SK-N-SH treated with all-trans-retinoic acid at 6 μM for 48 hours (cell line): ENCODE measurements at regions not wholly inside any gene's neighbourhood (a gene's known extent, or its start where the extent isn't known, plus 50 kb on each side); places are given as distances from the start of the nearest gene placed in this dataset.

Source experiments
- ATAC-seq: fragments of 200-7000 bp; cut with Tn5 transposase; 3 replicates; pipeline ENCODE4 v1.9.1; 2020; ENCODE audit warnings: mild to moderate bottlenecking, moderate library complexity
- ARNTL ChIP-seq: fragments of 450-650 bp; formaldehyde crosslinking; IDR thresholded peaks from 2 replicates; pipeline ENCODE4 v1.5.0; 2020; ENCODE audit warnings: low read depth, mild to moderate bottlenecking, moderate library complexity, borderline replicate concordance
- BACH2 ChIP-seq: fragments of 250-450 bp; sonication (Bioruptor Pico); IDR thresholded peaks from 2 replicates; pipeline ENCODE4 v1.9.0; 2021; ENCODE audit warnings: mild to moderate bottlenecking, borderline replicate concordance
- CSDC2 ChIP-seq: fragments of 250-450 bp; sonication (Bioruptor Pico); IDR thresholded peaks from 2 replicates; pipeline ENCODE4 v1.5.0; 2020; ENCODE audit warnings: mild to moderate bottlenecking, moderate library complexity
- CSRNP3 ChIP-seq: fragments of 250-450 bp; sonication (Bioruptor Pico); IDR thresholded peaks from 2 replicates; pipeline ENCODE4 v1.5.1; 2021; ENCODE audit warnings: mild to moderate bottlenecking, moderate library complexity
- ESRRG ChIP-seq: fragments of 250-450 bp; sonication (Bioruptor Pico); IDR thresholded peaks from 2 replicates; pipeline ENCODE4 v1.6.1; 2021; ENCODE audit warnings: mild to moderate bottlenecking
- GLIS3 ChIP-seq: fragments of 250-450 bp; sonication (Bioruptor Pico); IDR thresholded peaks from 2 replicates; pipeline ENCODE4 v1.5.0; 2020; ENCODE audit warnings: mild to moderate bottlenecking, moderate library complexity
- ISL1 ChIP-seq: fragments of 250-450 bp; sonication (Bioruptor Pico); IDR thresholded peaks from 2 replicates; pipeline ENCODE4 v2.1.2; 2022; ENCODE audit warnings: mild to moderate bottlenecking, moderate library complexity
- OSR1 ChIP-seq: fragments of 250-450 bp; sonication (Bioruptor Pico); IDR thresholded peaks from 2 replicates; pipeline ENCODE4 v1.8.0; 2022; ENCODE audit warnings: moderate library complexity, mild to moderate bottlenecking, inconsistent platforms
- PATZ1 ChIP-seq: fragments of 250-450 bp; sonication (Bioruptor Pico); IDR thresholded peaks from 2 replicates; pipeline ENCODE4 v1.8.0; 2020; ENCODE audit warnings: mild to moderate bottlenecking, moderate library complexity, borderline replicate concordance
- PPARA ChIP-seq: fragments of 250-450 bp; sonication (Bioruptor Pico); IDR thresholded peaks from 2 replicates; pipeline ENCODE4 v1.5.0; 2020; ENCODE audit warnings: mild to moderate bottlenecking, borderline replicate concordance
- SNAI2 ChIP-seq: fragments of 250-450 bp; sonication (Bioruptor Pico); IDR thresholded peaks from 2 replicates; pipeline ENCODE4 v1.5.0; 2020; ENCODE audit warnings: mild to moderate bottlenecking, moderate library complexity
- TCF4 ChIP-seq: fragments of 250-450 bp; sonication (Bioruptor Pico); IDR thresholded peaks from 2 replicates; pipeline ENCODE4 v1.8.0; 2021; ENCODE audit warnings: mild to moderate bottlenecking, moderate library complexity, borderline replicate concordance
- ZC3H10 ChIP-seq: fragments of 250-450 bp; sonication (Bioruptor Pico); IDR thresholded peaks from 2 replicates; pipeline ENCODE4 v1.5.1; 2021; ENCODE audit warnings: mild to moderate bottlenecking, moderate library complexity
- ZFP3 ChIP-seq: fragments of 250-450 bp; sonication (Bioruptor Pico); IDR thresholded peaks from 2 replicates; pipeline ENCODE4 v1.5.0; 2020; ENCODE audit warnings: mild to moderate bottlenecking, moderate library complexity
- ZFP30 ChIP-seq: fragments of 450-650 bp; formaldehyde crosslinking; IDR thresholded peaks from 2 replicates; pipeline ENCODE4 v1.5.0; 2022; ENCODE audit warnings: mild to moderate bottlenecking, moderate library complexity
- ZNF565 ChIP-seq: fragments of 450-650 bp; formaldehyde crosslinking; conservative IDR thresholded peaks from 2 replicates; pipeline ENCODE4 v1.5.0; 2020; ENCODE audit warnings: low read depth, mild to moderate bottlenecking, moderate library complexity
- ZNF70 ChIP-seq: fragments of 450-650 bp; formaldehyde crosslinking; IDR thresholded peaks from 2 replicates; pipeline ENCODE4 v1.5.0; 2020; ENCODE audit warnings: mild to moderate bottlenecking, moderate library complexity
- ZNF8 ChIP-seq: fragments of 450-650 bp; formaldehyde crosslinking; IDR thresholded peaks from 2 replicates; pipeline ENCODE4 v1.5.0; 2020; ENCODE audit warnings: mild to moderate bottlenecking, moderate library complexity
- TF ChIP-seq, protein P1 (sequence below): fragments of 250-450 bp; sonication (Bioruptor Pico); IDR thresholded peaks from 2 replicates; pipeline ENCODE4 v1.8.0; 2021; ENCODE audit warnings: low read depth, mild to moderate bottlenecking, moderate library complexity, borderline replicate concordance
- TF ChIP-seq, protein P2 (sequence below): fragments of 250-450 bp; sonication (Bioruptor Pico); IDR thresholded peaks from 2 replicates; pipeline ENCODE4 v1.5.0; 2020; ENCODE audit warnings: mild to moderate bottlenecking, moderate library complexity
- TF ChIP-seq, protein P3 (sequence below): fragments of 250-450 bp; sonication (Bioruptor Pico); IDR thresholded peaks from 2 replicates; pipeline ENCODE4 v1.5.1; 2020; ENCODE audit warnings: low read depth, mild to moderate bottlenecking, moderate library complexity

DNA sequence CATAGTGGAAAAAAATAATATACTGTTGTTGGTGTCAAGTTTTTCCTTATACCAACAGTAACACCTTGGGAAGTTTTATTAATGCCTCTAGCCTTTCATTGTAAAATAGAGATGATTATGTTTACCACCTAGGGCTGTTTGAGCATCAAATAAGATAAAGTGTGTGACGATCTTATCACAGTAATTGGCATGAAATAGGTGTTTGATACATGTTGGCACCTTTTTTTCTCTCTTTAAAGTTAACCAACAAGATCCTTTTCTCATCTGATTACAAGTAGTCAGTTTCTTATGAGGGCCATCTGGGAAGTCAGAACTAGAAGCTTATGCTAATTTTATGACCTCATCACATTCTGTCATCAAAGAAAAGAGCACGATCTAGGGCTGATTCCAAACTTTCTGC lies 669.5 kb downstream of the CCSER2 start:
- no peak for ATAC-seq
- TF ChIP-seq PATZ1 (CRISPR knock-in tag) = no peak
- TF ChIP-seq ESRRG (CRISPR knock-in tag) = no peak
- TF ChIP-seq GLIS3 (CRISPR knock-in tag) = no peak
- TF ChIP-seq BACH2 (CRISPR knock-in tag) = no peak
- no peak for TF ChIP-seq ZNF565
- TF ChIP-seq ZC3H10 (CRISPR knock-in tag) = no peak
- TF ChIP-seq, protein P1, sequence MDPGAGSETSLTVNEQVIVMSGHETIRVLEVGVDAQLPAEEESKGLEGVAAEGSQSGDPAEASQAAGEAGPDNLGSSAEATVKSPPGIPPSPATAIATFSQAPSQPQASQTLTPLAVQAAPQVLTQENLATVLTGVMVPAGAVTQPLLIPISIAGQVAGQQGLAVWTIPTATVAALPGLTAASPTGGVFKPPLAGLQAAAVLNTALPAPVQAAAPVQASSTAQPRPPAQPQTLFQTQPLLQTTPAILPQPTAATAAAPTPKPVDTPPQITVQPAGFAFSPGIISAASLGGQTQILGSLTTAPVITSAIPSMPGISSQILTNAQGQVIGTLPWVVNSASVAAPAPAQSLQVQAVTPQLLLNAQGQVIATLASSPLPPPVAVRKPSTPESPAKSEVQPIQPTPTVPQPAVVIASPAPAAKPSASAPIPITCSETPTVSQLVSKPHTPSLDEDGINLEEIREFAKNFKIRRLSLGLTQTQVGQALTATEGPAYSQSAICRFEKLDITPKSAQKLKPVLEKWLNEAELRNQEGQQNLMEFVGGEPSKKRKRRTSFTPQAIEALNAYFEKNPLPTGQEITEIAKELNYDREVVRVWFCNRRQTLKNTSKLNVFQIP (CRISPR knock-in tag) = no peak
- TF ChIP-seq ISL1 = no peak
- no peak for TF ChIP-seq OSR1 (CRISPR knock-in tag)
- no peak for TF ChIP-seq SNAI2
- no peak for TF ChIP-seq ZFP30 (CRISPR knock-in tag)
- no peak for TF ChIP-seq ZNF70 (CRISPR knock-in tag)
- TF ChIP-seq PPARA (CRISPR knock-in tag) = no peak
- TF ChIP-seq ARNTL (CRISPR knock-in tag) = no peak
- TF ChIP-seq CSRNP3 = no peak
- no peak for TF ChIP-seq TCF4
- TF ChIP-seq ZFP3 (CRISPR knock-in tag) = no peak

- TF ChIP-seq ZNF8 (no peak), TCF4 (no peak), ZNF70 (CRISPR knock-in tag) (no peak)
- TF ChIP-seq, protein P2, sequence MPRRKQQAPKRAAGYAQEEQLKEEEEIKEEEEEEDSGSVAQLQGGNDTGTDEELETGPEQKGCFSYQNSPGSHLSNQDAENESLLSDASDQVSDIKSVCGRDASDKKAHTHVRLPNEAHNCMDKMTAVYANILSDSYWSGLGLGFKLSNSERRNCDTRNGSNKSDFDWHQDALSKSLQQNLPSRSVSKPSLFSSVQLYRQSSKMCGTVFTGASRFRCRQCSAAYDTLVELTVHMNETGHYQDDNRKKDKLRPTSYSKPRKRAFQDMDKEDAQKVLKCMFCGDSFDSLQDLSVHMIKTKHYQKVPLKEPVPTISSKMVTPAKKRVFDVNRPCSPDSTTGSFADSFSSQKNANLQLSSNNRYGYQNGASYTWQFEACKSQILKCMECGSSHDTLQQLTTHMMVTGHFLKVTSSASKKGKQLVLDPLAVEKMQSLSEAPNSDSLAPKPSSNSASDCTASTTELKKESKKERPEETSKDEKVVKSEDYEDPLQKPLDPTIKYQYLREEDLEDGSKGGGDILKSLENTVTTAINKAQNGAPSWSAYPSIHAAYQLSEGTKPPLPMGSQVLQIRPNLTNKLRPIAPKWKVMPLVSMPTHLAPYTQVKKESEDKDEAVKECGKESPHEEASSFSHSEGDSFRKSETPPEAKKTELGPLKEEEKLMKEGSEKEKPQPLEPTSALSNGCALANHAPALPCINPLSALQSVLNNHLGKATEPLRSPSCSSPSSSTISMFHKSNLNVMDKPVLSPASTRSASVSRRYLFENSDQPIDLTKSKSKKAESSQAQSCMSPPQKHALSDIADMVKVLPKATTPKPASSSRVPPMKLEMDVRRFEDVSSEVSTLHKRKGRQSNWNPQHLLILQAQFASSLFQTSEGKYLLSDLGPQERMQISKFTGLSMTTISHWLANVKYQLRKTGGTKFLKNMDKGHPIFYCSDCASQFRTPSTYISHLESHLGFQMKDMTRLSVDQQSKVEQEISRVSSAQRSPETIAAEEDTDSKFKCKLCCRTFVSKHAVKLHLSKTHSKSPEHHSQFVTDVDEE (CRISPR knock-in tag) = no peak
- TF ChIP-seq, protein P3, sequence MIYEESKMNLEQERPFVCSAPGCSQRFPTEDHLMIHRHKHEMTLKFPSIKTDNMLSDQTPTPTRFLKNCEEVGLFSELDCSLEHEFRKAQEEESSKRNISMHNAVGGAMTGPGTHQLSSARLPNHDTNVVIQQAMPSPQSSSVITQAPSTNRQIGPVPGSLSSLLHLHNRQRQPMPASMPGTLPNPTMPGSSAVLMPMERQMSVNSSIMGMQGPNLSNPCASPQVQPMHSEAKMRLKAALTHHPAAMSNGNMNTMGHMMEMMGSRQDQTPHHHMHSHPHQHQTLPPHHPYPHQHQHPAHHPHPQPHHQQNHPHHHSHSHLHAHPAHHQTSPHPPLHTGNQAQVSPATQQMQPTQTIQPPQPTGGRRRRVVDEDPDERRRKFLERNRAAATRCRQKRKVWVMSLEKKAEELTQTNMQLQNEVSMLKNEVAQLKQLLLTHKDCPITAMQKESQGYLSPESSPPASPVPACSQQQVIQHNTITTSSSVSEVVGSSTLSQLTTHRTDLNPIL (CRISPR knock-in tag) = no peak
- TF ChIP-seq, protein P1 (CRISPR knock-in tag) = no peak
- no peak for ATAC-seq
Observed at GRCh38 chr10:84999929-85000328, 671.5 kb downstream of the CCSER2 start.

DNA sequence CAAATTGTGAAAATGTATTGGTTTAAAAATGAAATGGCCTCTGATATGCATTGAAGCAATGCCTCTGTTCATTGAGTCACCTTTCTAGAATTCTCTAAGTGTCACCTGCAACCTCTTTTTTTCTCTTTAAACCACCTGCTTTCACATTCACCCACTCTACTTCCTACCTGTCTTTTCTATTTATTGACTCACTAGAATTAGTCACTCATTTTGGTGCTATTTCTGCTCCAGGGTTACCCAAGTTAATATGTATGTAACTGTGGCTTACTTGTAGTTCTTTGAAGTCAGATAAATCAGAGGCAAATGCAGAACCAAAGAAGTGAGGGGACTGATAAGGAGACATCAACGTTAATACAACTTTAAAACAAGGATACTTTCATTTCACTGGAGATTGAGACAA lies 674.7 kb downstream of the CCSER2 start:
- no peak for ATAC-seq
- TF ChIP-seq OSR1 (CRISPR knock-in tag) (no peak), CSDC2 (no peak)
